IMR-90 (cell line): ENCODE measurements at regions not wholly inside any gene's neighbourhood (a gene's known extent, or its start where the extent isn't known, plus 50 kb on each side); places are given as distances from the start of the nearest gene placed in this dataset.

Experiments
- ATAC-seq: fragments of 200-7000 bp; cut with Tn5 transposase; 2 replicates; pipeline ENCODE4 v1.9.1; 2020; ENCODE audit warnings: low read depth, mild to moderate bottlenecking, moderate library complexity
- BruUV-seq: library from RNA; stranded (reverse); fragments of 400-500 nt; replicated peaks from 2 replicates; lab custom pipeline; 2021; lab: Mats Ljungman, UMichigan
- CTCF ChIA-PET: fragments of 300-600 bp; formaldehyde crosslinking; extraction: SDS; loops from one replicate; lab custom pipeline; 2021; ENCODE audit warnings: antibody characterized with exemption; lab: Yijun Ruan, JAX
- POLR2A ChIA-PET: fragments of 300-600 bp; sonication (Branson Sonifier 250); formaldehyde crosslinking; loops from one replicate; lab custom pipeline; 2022; ENCODE audit warnings: antibody characterized with exemption; ENCODE audit not compliant: unreplicated experiment; lab: Charles Lee
- DNase-seq: peaks from one replicate; pipeline ENCODE4 v3.0.0; 2013
- H2AFZ ChIP-seq: replicated peaks from 2 replicates; pipeline ENCODE3; 2013; ENCODE audit warnings: low read length, mild to moderate bottlenecking; ENCODE audit not compliant: poor library complexity
- H2AK5ac ChIP-seq: 2 replicates; pipeline ENCODE4 v1.6.1; 2013; ENCODE audit warnings: low read depth, low read length, inconsistent platforms
- H2AK9ac ChIP-seq: replicated peaks from 2 replicates; pipeline ENCODE3; 2013; ENCODE audit warnings: mild to moderate bottlenecking, low read depth, low read length, moderate library complexity; ENCODE audit not compliant: poor library complexity
- H2BK120ac ChIP-seq: 2 replicates; pipeline ENCODE4 v1.6.1; 2013; ENCODE audit warnings: low read depth, low read length, inconsistent platforms
- H2BK15ac ChIP-seq: 3 replicates; pipeline ENCODE4 v1.6.1; 2013; ENCODE audit warnings: low read depth, low read length, inconsistent platforms
- H2BK20ac ChIP-seq: 2 replicates; pipeline ENCODE4 v1.6.1; 2013; ENCODE audit warnings: low read depth, mild to moderate bottlenecking, inconsistent platforms, low read length, moderate library complexity
- H2BK5ac ChIP-seq: 2 replicates; pipeline ENCODE4 v1.6.1; 2013; ENCODE audit warnings: mild to moderate bottlenecking, low read depth, low read length, inconsistent platforms; ENCODE audit not compliant: poor library complexity, severe bottlenecking
- H3K14ac ChIP-seq: replicated peaks from 2 replicates; pipeline ENCODE4 v1.6.1; 2013; ENCODE audit warnings: low read depth, low read length, inconsistent platforms
- H3K18ac ChIP-seq: 2 replicates; pipeline ENCODE4 v1.6.1; 2013; ENCODE audit warnings: low read depth, low read length, control low read depth
- H3K23ac ChIP-seq: 2 replicates; pipeline ENCODE4 v1.6.1; 2013; ENCODE audit warnings: low read depth, low read length, inconsistent platforms
- H3K27ac ChIP-seq: 2 replicates; pipeline ENCODE4 v1.5.1; 2013; ENCODE audit warnings: mild to moderate bottlenecking, control low read depth, low read length; ENCODE audit not compliant: insufficient read depth
- H3K27me3 ChIP-seq: 2 replicates; pipeline ENCODE4 v1.6.1; 2013; ENCODE audit warnings: low read length; ENCODE audit not compliant: control insufficient read depth, insufficient read depth
- H3K36me3 ChIP-seq: 2 replicates; pipeline ENCODE4 v1.6.1; 2013; ENCODE audit warnings: low read length, mixed read lengths; ENCODE audit not compliant: control insufficient read depth, insufficient read depth
- H3K4ac ChIP-seq: 2 replicates; pipeline ENCODE4 v1.6.1; 2013; ENCODE audit warnings: low read depth, low read length, inconsistent platforms
- H3K4me1 ChIP-seq: 2 replicates; pipeline ENCODE4 v1.6.1; 2013; ENCODE audit warnings: low read length, mixed read lengths; ENCODE audit not compliant: control insufficient read depth, insufficient read depth
- H3K4me2 ChIP-seq: 2 replicates; pipeline ENCODE4 v1.6.1; 2013; ENCODE audit warnings: low read depth, mild to moderate bottlenecking, control low read depth, low read length, moderate library complexity
- H3K4me3 ChIP-seq: 2 replicates; pipeline ENCODE4 v1.5.1; 2013; ENCODE audit warnings: low read depth, mild to moderate bottlenecking, control low read depth, low read length, moderate library complexity; ENCODE audit not compliant: insufficient read depth
- H3K56ac ChIP-seq: 2 replicates; pipeline ENCODE4 v1.6.1; 2013; ENCODE audit warnings: low read length, inconsistent platforms; ENCODE audit not compliant: insufficient read depth; ENCODE audit errors: extremely low read depth
- H3K79me1 ChIP-seq, 2 experiments: 2 replicates each; pipeline ENCODE4 v1.6.1; 2013; ENCODE audit warnings: low read length in 2 of 2, inconsistent platforms in 1 of 2, low read depth in 1 of 2
- H3K9ac ChIP-seq: 2 replicates; pipeline ENCODE4 v1.6.1; 2013; ENCODE audit warnings: low read depth, low read length, control low read depth
- H3K9me1 ChIP-seq: 2 replicates; pipeline ENCODE4 v1.6.1; 2013; ENCODE audit warnings: low read length, inconsistent platforms; ENCODE audit not compliant: insufficient read depth
- H3K9me3 ChIP-seq: 2 replicates; pipeline ENCODE4 v1.6.1; 2013; ENCODE audit warnings: low read length; ENCODE audit not compliant: control insufficient read depth, insufficient read depth
- H4K20me1 ChIP-seq: 2 replicates; pipeline ENCODE4 v1.6.1; 2013; ENCODE audit warnings: low read length, inconsistent platforms; ENCODE audit not compliant: insufficient read depth
- H4K5ac ChIP-seq: 2 replicates; pipeline ENCODE4 v1.6.1; 2013; ENCODE audit warnings: mild to moderate bottlenecking, low read depth, low read length, control low read depth
- H4K8ac ChIP-seq, 2 experiments: 2 replicates each; pipeline ENCODE4 v1.6.1; 2013; ENCODE audit warnings: low read depth in 2 of 2, low read length in 2 of 2, control low read depth in 1 of 2, inconsistent platforms in 1 of 2
- H4K91ac ChIP-seq: 2 replicates; pipeline ENCODE4 v1.6.1; 2013; ENCODE audit warnings: low read depth, low read length, inconsistent platforms; ENCODE audit not compliant: insufficient read depth
- CEBPB ChIP-seq: IDR thresholded peaks from 2 replicates; pipeline ENCODE4 v1.6.1; 2012; ENCODE audit warnings: low read depth, low read length, improper control_type of control experiment
- CHD1 ChIP-seq: IDR thresholded peaks from 2 replicates; pipeline ENCODE4 v1.6.1; 2012; ENCODE audit warnings: low read depth, low read length, improper control_type of control experiment
- CTCF ChIP-seq: conservative IDR thresholded peaks from 2 replicates; pipeline ENCODE4 v1.5.1; 2012; ENCODE audit warnings: mild to moderate bottlenecking, low read depth, low read length, improper control_type of control experiment
- FOS ChIP-seq: fragments of 150-350 bp; IDR thresholded peaks from 2 replicates; pipeline ENCODE4 v1.6.1; 2016; ENCODE audit warnings: low read depth, low read length
- MAFK ChIP-seq: IDR thresholded peaks from 2 replicates; pipeline ENCODE4 v1.6.1; 2012; ENCODE audit warnings: low read depth, low read length, improper control_type of control experiment
- MAZ ChIP-seq: IDR thresholded peaks from 2 replicates; pipeline ENCODE4 v1.6.1; 2012; ENCODE audit warnings: low read depth, mild to moderate bottlenecking, low read length, improper control_type of control experiment, moderate library complexity, borderline replicate concordance
- RAD21 ChIP-seq: IDR thresholded peaks from 2 replicates; pipeline ENCODE4 v1.6.1; 2012; ENCODE audit warnings: low read length, improper control_type of control experiment
- SMC3 ChIP-seq: fragments of 150-350 bp; IDR thresholded peaks from 2 replicates; pipeline ENCODE4 v1.6.1; 2016; ENCODE audit warnings: low read depth, mild to moderate bottlenecking, antibody characterized with exemption, low read length, moderate library complexity
- dilution Hi-C: fragments of 300-500 bp; cut with HindIII; formaldehyde crosslinking; loops from one replicate; pipeline ENCODE4 v1.14.3; 2018; ENCODE audit warnings: low sequenced_read_pairs; ENCODE audit not compliant: unreplicated experiment
- in situ Hi-C: fragments of 300-500 bp; cut with MboI; formaldehyde crosslinking; loops from 3 replicates; pipeline ENCODE4 v1.14.3; 2019; ENCODE audit warnings: low sequenced_read_pairs, inconsistent platforms, mixed read lengths
- intact Hi-C: fragments of 100-400 bp; cut with micrococcal nuclease; formaldehyde crosslinking; loops from 2 replicates; pipeline ENCODE4 v1.10.0; 2022

GRCh38 chr6:122869437-122870024 lies 80.5 kb downstream of the SMPDL3A start:
- in situ Hi-C loops (loop anchor here (25.0 kb wide), 1 partner anchor 443 kb away; no protein-coding TSS in a partner anchor), intact Hi-C loops (loop anchor here (1.0 kb wide), 1 partner anchor 448 kb away; no protein-coding TSS in a partner anchor), dilution Hi-C loops (no loop called here)
- Histone ChIP-seq H4K20me1 (no peaks in the 10 kb centered on the region), H3K18ac (no peak overlapping the region), H3K9ac (no peak overlapping the region), H3K14ac (no peak overlapping the region), H3K27me3 (no peaks in the 10 kb centered on the region), H3K4me1 (no peaks in the 10 kb centered on the region), H4K8ac (no peak overlapping the region), H3K4me3 (no peak overlapping the region), H4K91ac (no peak overlapping the region), H2BK15ac (no peak overlapping the region), H2BK120ac (no peak overlapping the region), H2BK20ac (no peak overlapping the region), H3K9me3 (no peaks in the 10 kb centered on the region), H3K79me1 (no peaks in the 10 kb centered on the region), H3K4me2 (no peak overlapping the region), H4K5ac (no peak overlapping the region), H2AFZ (no peak overlapping the region), H3K56ac (no peak overlapping the region), H3K4ac (no peak overlapping the region), H2AK9ac (no peak overlapping the region), H2AK5ac (no peak overlapping the region), H3K36me3 (no peaks in the 10 kb centered on the region), H3K9me1 (no peaks in the 10 kb centered on the region), H3K23ac (no peak overlapping the region), H2BK5ac (no peak overlapping the region), H3K27ac (no peak overlapping the region)
- DNase-seq = peak; percentile 47
- BruUV-seq = no TSS peak
- ChIA-PET CTCF (interaction anchor here (0.7 kb wide), 1 partner anchor 8 kb away, joined by 3 read pairs; no protein-coding TSS in a partner anchor), POLR2A (no interaction called here)
- peak; percentile 84 for ATAC-seq
- TF ChIP-seq RAD21 (peak; percentile 55), MAZ (no peak), CTCF (peak; percentile 55), FOS (no peak), CHD1 (no peak), SMC3 (peak; percentile 16; the same call in 1 of the 2 replicates), CEBPB (peak; percentile 89), MAFK (no peak)
